ENCODE measurements at regions not wholly inside any gene's neighbourhood (a gene's known extent, or its start where the extent isn't known, plus 50 kb on each side); places are given as distances from the start of the nearest gene placed in this dataset.

DNA sequence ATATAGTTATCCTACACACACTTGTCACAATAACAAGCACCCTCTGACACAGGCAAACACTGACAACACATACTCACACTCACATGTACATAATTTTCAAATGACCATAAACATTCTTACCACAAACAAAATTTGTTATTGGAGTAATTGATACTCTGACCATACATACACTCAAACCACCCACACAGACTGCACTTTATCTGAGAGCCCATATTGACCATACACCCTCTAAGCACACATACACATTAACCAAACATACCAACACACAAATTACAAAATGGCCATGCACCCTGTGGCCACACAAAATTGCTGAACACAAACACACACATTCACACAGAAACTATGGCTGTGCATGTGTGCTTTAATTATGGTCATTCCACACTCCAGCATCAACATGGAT lies 79.1 kb upstream of the FAM120A start:
- TF ChIP-seq, protein P1, sequence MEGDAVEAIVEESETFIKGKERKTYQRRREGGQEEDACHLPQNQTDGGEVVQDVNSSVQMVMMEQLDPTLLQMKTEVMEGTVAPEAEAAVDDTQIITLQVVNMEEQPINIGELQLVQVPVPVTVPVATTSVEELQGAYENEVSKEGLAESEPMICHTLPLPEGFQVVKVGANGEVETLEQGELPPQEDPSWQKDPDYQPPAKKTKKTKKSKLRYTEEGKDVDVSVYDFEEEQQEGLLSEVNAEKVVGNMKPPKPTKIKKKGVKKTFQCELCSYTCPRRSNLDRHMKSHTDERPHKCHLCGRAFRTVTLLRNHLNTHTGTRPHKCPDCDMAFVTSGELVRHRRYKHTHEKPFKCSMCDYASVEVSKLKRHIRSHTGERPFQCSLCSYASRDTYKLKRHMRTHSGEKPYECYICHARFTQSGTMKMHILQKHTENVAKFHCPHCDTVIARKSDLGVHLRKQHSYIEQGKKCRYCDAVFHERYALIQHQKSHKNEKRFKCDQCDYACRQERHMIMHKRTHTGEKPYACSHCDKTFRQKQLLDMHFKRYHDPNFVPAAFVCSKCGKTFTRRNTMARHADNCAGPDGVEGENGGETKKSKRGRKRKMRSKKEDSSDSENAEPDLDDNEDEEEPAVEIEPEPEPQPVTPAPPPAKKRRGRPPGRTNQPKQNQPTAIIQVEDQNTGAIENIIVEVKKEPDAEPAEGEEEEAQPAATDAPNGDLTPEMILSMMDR (IDR thresholded peaks at IDR 0.05; ENCODE audit: insufficient read depth, low read length, poor library complexity, severe bottlenecking) = no peak
- DNase-seq (ENCODE audit: low read depth) = no peak
- no peaks in the 10 kb centered on the region for H3K36me3 ChIP-seq (ENCODE audit: control insufficient read depth, insufficient read depth, low read length)
- H3K27me3 ChIP-seq (ENCODE audit: control insufficient read depth, insufficient read depth, low read length) = no peaks in the 10 kb centered on the region
- no peak overlapping the region for H3K4me3 ChIP-seq (ENCODE audit: low read depth, low read length)

DNA sequence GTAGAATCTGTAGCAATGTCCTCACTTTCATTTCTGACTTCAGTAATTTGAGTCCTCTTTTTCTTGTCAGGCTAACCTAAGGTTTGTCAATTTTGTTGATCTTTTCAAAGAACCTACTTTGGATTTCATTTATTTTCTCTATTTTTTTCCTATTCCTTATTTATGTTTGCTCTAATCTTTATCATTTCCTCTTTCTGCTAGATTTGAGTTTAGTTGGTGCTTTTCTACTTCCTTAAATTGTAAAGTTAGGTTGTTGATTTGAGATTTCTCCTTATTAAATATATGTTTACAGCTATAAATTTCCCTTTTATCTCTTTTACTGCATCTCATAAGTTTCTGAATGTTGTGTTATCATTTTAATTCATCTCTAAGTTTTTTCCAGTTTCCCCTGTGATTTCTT lies 75.1 kb upstream of the FAM120A start:
- no peak overlapping the region for H3K4me3 ChIP-seq (ENCODE audit: low read depth, low read length)
- DNase-seq (ENCODE audit: low read depth) = no peak
- no peaks in the 10 kb centered on the region for H3K27me3 ChIP-seq (ENCODE audit: control insufficient read depth, insufficient read depth, low read length)
- TF ChIP-seq, protein P1 (IDR thresholded peaks at IDR 0.05; ENCODE audit: insufficient read depth, low read length, poor library complexity, severe bottlenecking) = no peak
- H3K36me3 ChIP-seq (ENCODE audit: control insufficient read depth, insufficient read depth, low read length) = no peaks in the 10 kb centered on the region

DNA sequence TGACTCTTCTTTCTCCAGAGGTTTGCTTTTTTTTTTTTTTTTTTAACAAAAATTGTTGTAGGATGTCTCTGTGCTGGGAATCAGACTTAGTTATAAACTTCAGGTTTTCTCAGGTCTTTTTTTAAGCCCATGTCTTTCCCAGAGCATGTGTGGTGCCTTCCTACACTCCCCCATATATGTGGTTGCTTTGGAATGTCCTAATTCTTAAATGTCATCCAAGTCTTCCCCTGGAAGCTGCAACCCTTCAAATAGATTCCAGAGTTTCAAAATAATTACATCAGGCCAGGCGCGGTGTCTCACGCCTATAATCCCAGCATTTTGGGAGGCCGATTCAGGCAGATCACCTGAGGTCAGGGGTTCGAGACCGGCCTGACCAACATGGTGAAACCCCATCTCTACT lies 73.2 kb upstream of the FAM120A start:
- TF ChIP-seq, protein P1 (IDR thresholded peaks at IDR 0.05; ENCODE audit: insufficient read depth, low read length, poor library complexity, severe bottlenecking) = no peak

DNA sequence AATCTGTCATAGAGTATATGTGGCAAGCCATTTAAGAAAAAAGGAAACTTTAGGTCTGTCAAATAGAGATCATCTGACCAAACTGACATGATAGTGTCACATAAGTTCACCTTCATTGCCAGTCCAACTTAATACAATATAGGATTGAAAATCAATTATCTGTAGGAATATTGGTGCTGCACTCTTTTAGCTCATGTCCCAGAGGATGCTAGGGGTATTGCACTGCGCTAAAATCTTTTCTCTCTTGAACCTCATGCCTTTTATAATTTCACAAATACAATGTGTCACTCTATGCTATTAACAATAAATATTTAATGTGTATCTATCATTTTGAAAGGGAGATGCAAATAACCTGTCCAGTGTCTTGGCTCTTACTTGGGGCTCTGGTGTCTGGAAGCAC lies 72.4 kb upstream of the FAM120A start:
- Histone ChIP-seq H3K36me3 (ENCODE audit: control insufficient read depth, insufficient read depth, low read length) (no peaks in the 10 kb centered on the region), H3K4me3 (ENCODE audit: low read depth, low read length) (no peak overlapping the region), H3K27me3 (ENCODE audit: control insufficient read depth, insufficient read depth, low read length) (no peaks in the 10 kb centered on the region)
- DNase-seq (ENCODE audit: low read depth) = no peak
- TF ChIP-seq, protein P1 (IDR thresholded peaks at IDR 0.05; ENCODE audit: insufficient read depth, low read length, poor library complexity, severe bottlenecking) = peak; percentile 14

More for the DNA sequence above, 73.2 kb upstream of the FAM120A start:
- H3K27me3 ChIP-seq (ENCODE audit: control insufficient read depth, insufficient read depth, low read length) = no peaks in the 10 kb centered on the region
- no peak for DNase-seq (ENCODE audit: low read depth)
- no peaks in the 10 kb centered on the region for H3K36me3 ChIP-seq (ENCODE audit: control insufficient read depth, insufficient read depth, low read length)
- no peak overlapping the region for H3K4me3 ChIP-seq (ENCODE audit: low read depth, low read length)

DNA sequence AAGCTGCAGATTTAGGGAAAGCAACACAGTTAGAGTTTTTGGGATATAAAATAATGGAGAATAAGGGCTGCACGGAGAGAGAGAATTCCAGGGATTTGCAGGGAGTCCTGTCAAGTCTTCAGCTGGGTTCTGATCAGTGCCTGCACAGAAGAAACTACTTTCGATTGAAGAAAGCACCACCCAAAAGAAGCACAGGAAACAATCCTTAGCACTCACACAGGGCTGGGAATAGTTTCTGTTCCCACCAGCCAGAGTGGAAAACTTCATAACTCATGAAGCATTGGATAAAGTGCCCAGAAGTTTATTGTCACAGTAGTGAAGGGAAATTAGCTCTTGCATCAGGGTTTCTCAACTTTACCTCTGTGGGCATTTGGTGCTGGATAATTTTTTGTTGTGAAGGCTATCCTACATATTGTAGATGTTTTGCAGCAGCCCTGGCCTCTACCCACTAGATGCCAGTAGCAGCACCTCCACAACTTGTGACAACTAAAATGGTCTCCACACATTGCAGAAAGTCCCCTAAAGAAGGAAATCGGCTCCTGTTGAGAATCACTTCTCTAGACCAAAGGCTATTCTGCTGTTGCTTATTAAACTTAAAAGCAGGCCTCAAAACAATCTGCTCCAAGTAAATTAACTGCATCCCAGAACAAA lies 71.0 kb upstream of the FAM120A start:
- no peaks in the 10 kb centered on the region for H3K27me3 ChIP-seq (ENCODE audit: control insufficient read depth, insufficient read depth, low read length)
- no peaks in the 10 kb centered on the region for H3K36me3 ChIP-seq (ENCODE audit: control insufficient read depth, insufficient read depth, low read length)
- H3K4me3 ChIP-seq (ENCODE audit: low read depth, low read length) = no peak overlapping the region
- TF ChIP-seq, protein P1 (IDR thresholded peaks at IDR 0.05; ENCODE audit: insufficient read depth, low read length, poor library complexity, severe bottlenecking) = no peak
- DNase-seq (ENCODE audit: low read depth) = no peak

DNA sequence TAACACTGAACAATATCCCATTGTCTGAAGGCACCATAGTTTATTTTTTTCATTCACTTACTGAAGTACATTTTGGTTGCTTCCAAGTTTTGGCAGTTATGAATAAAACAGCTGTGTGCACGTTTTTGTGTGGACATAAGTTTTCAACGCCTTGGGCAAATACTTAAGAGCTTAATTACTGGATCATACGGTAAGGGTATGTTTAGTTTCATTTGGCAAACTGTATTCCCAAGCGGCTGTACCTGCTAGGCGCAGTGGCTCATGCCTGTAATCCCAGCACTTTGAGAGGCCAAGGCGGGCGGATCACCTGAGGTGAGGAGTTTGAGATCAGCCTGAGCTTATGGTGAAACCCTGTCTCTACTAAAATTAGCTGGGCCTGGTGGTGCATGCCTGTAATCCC lies 63.7 kb upstream of the FAM120A start:
- H3K27me3 ChIP-seq (ENCODE audit: control insufficient read depth, insufficient read depth, low read length) = no peaks in the 10 kb centered on the region
- H3K4me3 ChIP-seq (ENCODE audit: low read depth, low read length) = no peak overlapping the region
- H3K36me3 ChIP-seq (ENCODE audit: control insufficient read depth, insufficient read depth, low read length) = no peaks in the 10 kb centered on the region
- TF ChIP-seq, protein P1 (IDR thresholded peaks at IDR 0.05; ENCODE audit: insufficient read depth, low read length, poor library complexity, severe bottlenecking) = no peak
- no peak for DNase-seq (ENCODE audit: low read depth)

Measured in kidney epithelial cell (primary cell).